ENCODE measurements at regions not wholly inside any gene's neighbourhood (a gene's known extent, or its start where the extent isn't known, plus 50 kb on each side); places are given as distances from the start of the nearest gene placed in this dataset.

GRCh38 chr11:11725438-11725837, 103.6 kb upstream of the GALNT18 start:
- no peak for TF ChIP-seq EZH2 (IDR thresholded peaks at IDR 0.05; ENCODE audit: low read length, unreplicated experiment)
- no peak for TF ChIP-seq EZH2phosphoT487 (IDR thresholded peaks at IDR 0.05; ENCODE audit: borderline replicate concordance, low read length)
- TF ChIP-seq CTCF (conservative IDR thresholded peaks at IDR 0.05; ENCODE audit: low read depth, low read length): no peak
- no peaks in the 10 kb centered on the region for H3F3A ChIP-seq (ENCODE audit: low read length, unreplicated experiment)
- BruUV-seq (replicated peaks): no TSS peak

GRCh38 chr11:11724994-11725393, 103.2 kb upstream of the GALNT18 start:
- H2AFZ ChIP-seq (ENCODE audit: low read length): no peak overlapping the region
- intact Hi-C loops (cut with micrococcal nuclease): no loop called here
- H3K4me2 ChIP-seq (ENCODE audit: low read length): no peak overlapping the region
- DNase-seq: peak; percentile 7
- H4K20me1 ChIP-seq (ENCODE audit: low read length): no peaks in the 10 kb centered on the region
- BruUV-seq (replicated peaks): no TSS peak
- POLR2A ChIA-PET (ENCODE audit: unreplicated experiment): no interaction called here
- H3K36me3 ChIP-seq (ENCODE audit: low read depth, low read length): no peaks in the 10 kb centered on the region
- ATAC-seq: no peak
- no peaks in the 10 kb centered on the region for H3K79me2 ChIP-seq (ENCODE audit: low read length)
- H3F3A ChIP-seq (ENCODE audit: low read length, unreplicated experiment): no peaks in the 10 kb centered on the region
- H3K27me3 ChIP-seq (ENCODE audit: low read length): no peaks in the 10 kb centered on the region
- no peak overlapping the region for H3K4me3 ChIP-seq (ENCODE audit: low read length)
- H3K9me3 ChIP-seq (ENCODE audit: low read length): no peaks in the 10 kb centered on the region
- CTCF ChIA-PET: no interaction called here
- H3K9me2 ChIP-seq (replicated peaks; ENCODE audit: low read length): no peaks in the 10 kb centered on the region; the same call in 1 of the 2 replicates
- TF ChIP-seq EZH2phosphoT487 (IDR thresholded peaks at IDR 0.05; ENCODE audit: borderline replicate concordance, low read length) (no peak), CTCF (conservative IDR thresholded peaks at IDR 0.05; ENCODE audit: low read depth, low read length) (no peak), EZH2 (IDR thresholded peaks at IDR 0.05; ENCODE audit: low read length, unreplicated experiment) (no peak)
- no peaks in the 10 kb centered on the region for H3K4me1 ChIP-seq (ENCODE audit: insufficient read depth, low read length)
- H3K9ac ChIP-seq (ENCODE audit: low read length): no peak overlapping the region
- H3K27ac ChIP-seq (ENCODE audit: low read length): no peak overlapping the region

More at GRCh38 chr11:11725438-11725837, 103.6 kb upstream of the GALNT18 start:
- Histone ChIP-seq H3K4me1 (ENCODE audit: insufficient read depth, low read length) (no peaks in the 10 kb centered on the region), H3K27me3 (ENCODE audit: low read length) (no peaks in the 10 kb centered on the region), H2AFZ (ENCODE audit: low read length) (no peak overlapping the region), H3K4me2 (ENCODE audit: low read length) (no peak overlapping the region), H3K9me3 (ENCODE audit: low read length) (no peaks in the 10 kb centered on the region), H4K20me1 (ENCODE audit: low read length) (no peaks in the 10 kb centered on the region), H3K9me2 (replicated peaks; ENCODE audit: low read length) (no peaks in the 10 kb centered on the region; the same call in 1 of the 2 replicates), H3K36me3 (ENCODE audit: low read depth, low read length) (no peaks in the 10 kb centered on the region), H3K27ac (ENCODE audit: low read length) (no peak overlapping the region), H3K79me2 (ENCODE audit: low read length) (no peaks in the 10 kb centered on the region), H3K9ac (ENCODE audit: low read length) (no peak overlapping the region), H3K4me3 (ENCODE audit: low read length) (no peak overlapping the region)
- DNase-seq: no peak
- CTCF ChIA-PET: no interaction called here
- ATAC-seq: no peak
- POLR2A ChIA-PET (ENCODE audit: unreplicated experiment): no interaction called here
- intact Hi-C loops (cut with micrococcal nuclease): no loop called here

GRCh38 chr11:11722861-11723260, 101.1 kb upstream of the GALNT18 start:
- no peak overlapping the region for H3K4me3 ChIP-seq (ENCODE audit: low read length)
- TF ChIP-seq EZH2phosphoT487 (IDR thresholded peaks at IDR 0.05; ENCODE audit: borderline replicate concordance, low read length) (no peak), CTCF (conservative IDR thresholded peaks at IDR 0.05; ENCODE audit: low read depth, low read length) (no peak), EZH2 (IDR thresholded peaks at IDR 0.05; ENCODE audit: low read length, unreplicated experiment) (no peak)
- ChIA-PET CTCF (no interaction called here), POLR2A (ENCODE audit: unreplicated experiment) (no interaction called here)
- H3K4me2 ChIP-seq (ENCODE audit: low read length): no peak overlapping the region
- H3K4me1 ChIP-seq (ENCODE audit: insufficient read depth, low read length): no peaks in the 10 kb centered on the region
- H3K9me3 ChIP-seq (ENCODE audit: low read length): no peaks in the 10 kb centered on the region
- intact Hi-C loops (cut with micrococcal nuclease): no loop called here
- no peaks in the 10 kb centered on the region for H3F3A ChIP-seq (ENCODE audit: low read length, unreplicated experiment)
- H3K9me2 ChIP-seq (replicated peaks; ENCODE audit: low read length): no peaks in the 10 kb centered on the region; the same call in 1 of the 2 replicates
- no TSS peak for BruUV-seq (replicated peaks)
- H3K79me2 ChIP-seq (ENCODE audit: low read length): no peaks in the 10 kb centered on the region
- ATAC-seq: no peak
- no peaks in the 10 kb centered on the region for H3K36me3 ChIP-seq (ENCODE audit: low read depth, low read length)
- H3K27me3 ChIP-seq (ENCODE audit: low read length): no peaks in the 10 kb centered on the region
- DNase-seq: no peak
- no peak overlapping the region for H2AFZ ChIP-seq (ENCODE audit: low read length)
- no peak overlapping the region for H3K27ac ChIP-seq (ENCODE audit: low read length)
- no peaks in the 10 kb centered on the region for H4K20me1 ChIP-seq (ENCODE audit: low read length)
- no peak overlapping the region for H3K9ac ChIP-seq (ENCODE audit: low read length)
